GM12874 (cell line): ENCODE measurements at regions not wholly inside any gene's neighbourhood (a gene's known extent, or its start where the extent isn't known, plus 50 kb on each side); places are given as distances from the start of the nearest gene placed in this dataset.

Source experiments
- CTCF ChIP-seq: IDR thresholded peaks from 2 replicates; pipeline ENCODE4 v1.5.1; 2011; ENCODE audit warnings: low read depth, mild to moderate bottlenecking, control low read depth, low read length, moderate library complexity; ENCODE audit not compliant: insufficient read depth

- no peak for TF ChIP-seq CTCF
Observed at GRCh38 chr3:72308641-72309040, 523.7 kb upstream of the PROK2 start.

GRCh38 chr3:72307438-72308115, 522.6 kb upstream of the PROK2 start:
- TF ChIP-seq CTCF: no peak

GRCh38 chr3:72306800-72307341, 521.9 kb upstream of the PROK2 start:
- TF ChIP-seq CTCF: no peak

- no peak for TF ChIP-seq CTCF
Observed at GRCh38 chr3:72303926-72304325, 519.0 kb upstream of the PROK2 start.

- no peak for TF ChIP-seq CTCF
Observed at GRCh38 chr3:72301779-72302178, 516.8 kb upstream of the PROK2 start.

GRCh38 chr3:72300621-72301020, 515.7 kb upstream of the PROK2 start:
- TF ChIP-seq CTCF: no peak

- no peak for TF ChIP-seq CTCF
Observed at GRCh38 chr3:72299823-72300222, 514.9 kb upstream of the PROK2 start.
